ENCODE measurements at regions not wholly inside any gene's neighbourhood (a gene's known extent, or its start where the extent isn't known, plus 50 kb on each side); places are given as distances from the start of the nearest gene placed in this dataset.
"Not testable (repeated sequence)": the region's sequence is repeated elsewhere in the genome, so short reads cannot be mapped to it uniquely, and the experiment has no call there.

DNA sequence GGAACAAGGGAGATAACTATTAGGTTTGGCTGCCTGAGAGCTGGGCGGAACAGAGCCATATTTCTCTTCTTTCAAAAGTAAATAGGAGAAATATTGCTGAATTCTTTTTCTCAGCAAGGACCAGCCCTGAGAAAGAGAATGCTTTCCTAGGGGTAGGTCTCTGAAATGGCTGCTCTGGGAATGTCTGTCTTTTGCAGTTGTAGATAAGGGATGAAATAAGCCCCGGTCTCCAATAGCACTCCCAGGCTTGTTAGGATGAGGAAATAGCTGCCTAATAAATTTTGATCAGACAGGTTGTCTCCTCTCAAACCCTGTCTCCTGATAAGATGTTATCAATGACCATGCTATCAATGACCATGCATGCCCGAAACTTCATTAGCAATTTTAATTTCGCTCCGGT is 207.8 kb upstream of the KIT start:
- Histone ChIP-seq H3K4me3 (no peak overlapping the region), H3K4me1 (no peaks in the 10 kb centered on the region), H3K27ac (no peak overlapping the region), H3K27me3 (no peaks in the 10 kb centered on the region), H3K36me3 (no peaks in the 10 kb centered on the region), H3K9me3 (peaks cover 0 to 24% of the 10 kb centered on the region in 2 donors)
- ATAC-seq (no peak), DNase-seq (no peak)
- intact Hi-C loops (cut with DNase I), result no loop called here
- TF ChIP-seq, protein P1, sequence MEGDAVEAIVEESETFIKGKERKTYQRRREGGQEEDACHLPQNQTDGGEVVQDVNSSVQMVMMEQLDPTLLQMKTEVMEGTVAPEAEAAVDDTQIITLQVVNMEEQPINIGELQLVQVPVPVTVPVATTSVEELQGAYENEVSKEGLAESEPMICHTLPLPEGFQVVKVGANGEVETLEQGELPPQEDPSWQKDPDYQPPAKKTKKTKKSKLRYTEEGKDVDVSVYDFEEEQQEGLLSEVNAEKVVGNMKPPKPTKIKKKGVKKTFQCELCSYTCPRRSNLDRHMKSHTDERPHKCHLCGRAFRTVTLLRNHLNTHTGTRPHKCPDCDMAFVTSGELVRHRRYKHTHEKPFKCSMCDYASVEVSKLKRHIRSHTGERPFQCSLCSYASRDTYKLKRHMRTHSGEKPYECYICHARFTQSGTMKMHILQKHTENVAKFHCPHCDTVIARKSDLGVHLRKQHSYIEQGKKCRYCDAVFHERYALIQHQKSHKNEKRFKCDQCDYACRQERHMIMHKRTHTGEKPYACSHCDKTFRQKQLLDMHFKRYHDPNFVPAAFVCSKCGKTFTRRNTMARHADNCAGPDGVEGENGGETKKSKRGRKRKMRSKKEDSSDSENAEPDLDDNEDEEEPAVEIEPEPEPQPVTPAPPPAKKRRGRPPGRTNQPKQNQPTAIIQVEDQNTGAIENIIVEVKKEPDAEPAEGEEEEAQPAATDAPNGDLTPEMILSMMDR (IDR thresholded peaks at IDR 0.05), result no peak

DNA sequence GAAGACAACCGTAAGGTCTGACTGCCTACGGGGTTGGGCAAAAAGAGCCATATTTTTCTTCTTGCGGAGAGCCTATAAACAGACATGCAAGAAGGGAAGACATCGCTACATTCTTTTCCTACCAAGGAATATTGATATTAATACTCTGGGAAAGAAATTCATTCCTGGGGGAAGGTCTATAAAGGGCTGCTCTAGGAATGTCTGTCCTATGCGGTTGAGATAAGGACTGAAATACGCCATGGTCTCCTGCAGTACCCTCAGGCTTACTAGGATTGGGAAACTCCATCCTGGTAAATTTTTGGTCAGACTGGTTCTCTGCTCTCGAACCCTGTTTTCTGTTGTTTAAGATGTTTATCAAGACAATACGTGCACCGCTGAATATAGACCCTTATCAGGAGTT is 190.8 kb upstream of the KIT start:
- H3K36me3 ChIP-seq; H3K27ac ChIP-seq; H3K4me3 ChIP-seq; H3K27me3 ChIP-seq; H3K4me1 ChIP-seq; ATAC-seq; intact Hi-C loops (cut with DNase I); DNase-seq: not testable (repeated sequence)
- H3K9me3 ChIP-seq, result peaks cover 0 to 17% of the 10 kb centered on the region in 2 donors

DNA sequence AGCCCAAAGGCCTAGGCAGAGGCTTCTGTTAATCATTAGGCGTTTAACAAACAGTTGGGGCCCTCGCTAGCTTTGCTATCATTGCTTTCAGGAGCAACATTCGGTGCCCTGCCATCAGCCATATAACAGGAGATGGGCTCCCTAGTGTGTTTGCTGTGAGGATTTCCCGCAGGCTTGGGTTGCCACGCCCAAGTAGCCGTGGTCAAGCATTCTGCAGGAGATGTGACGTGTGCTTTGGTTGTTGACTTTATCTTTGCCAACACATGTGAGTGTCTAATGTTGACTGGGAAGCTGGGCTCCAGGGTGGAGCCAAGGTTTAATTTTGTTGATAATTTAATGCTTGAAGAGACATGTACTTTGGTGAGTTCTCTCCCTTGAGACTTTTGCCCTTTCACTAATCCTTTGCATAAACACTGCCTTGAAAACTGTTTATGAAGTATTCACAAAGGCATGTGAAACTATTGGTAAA is 184.6 kb upstream of the KIT start:
- intact Hi-C loops (cut with DNase I), result no loop called here
- H3K4me1 ChIP-seq, result no peaks in the 10 kb centered on the region
- TF ChIP-seq, protein P1 (IDR thresholded peaks at IDR 0.05), result no peak
- no peak overlapping the region for H3K27ac ChIP-seq
- no peaks in the 10 kb centered on the region for H3K36me3 ChIP-seq
- no peaks in the 10 kb centered on the region for H3K27me3 ChIP-seq
- DNase-seq, result no peak
- no peak for ATAC-seq
- no peak overlapping the region for H3K4me3 ChIP-seq
- peaks cover 0 to 1% of the 10 kb centered on the region in 2 donors for H3K9me3 ChIP-seq

DNA sequence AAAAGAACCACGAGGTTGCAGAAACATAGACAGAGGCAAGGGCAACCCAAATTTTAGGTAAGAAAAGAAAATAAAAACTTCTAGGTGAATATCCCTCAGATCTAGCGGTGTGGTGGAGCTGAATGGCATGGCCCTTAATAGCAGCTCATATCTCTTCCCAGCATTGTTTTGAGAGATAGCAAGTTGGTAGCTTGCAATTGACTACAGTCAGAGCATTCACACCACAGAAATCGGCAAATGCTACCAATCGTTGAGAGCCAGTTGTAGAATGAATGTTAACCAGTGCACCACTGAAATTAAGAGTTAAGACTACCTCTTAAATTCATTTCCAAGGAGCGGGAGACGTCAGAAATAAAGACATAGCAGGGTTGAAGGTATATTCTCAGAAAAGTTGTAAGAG is 184.0 kb upstream of the KIT start:
- ATAC-seq, result no peak

DNA sequence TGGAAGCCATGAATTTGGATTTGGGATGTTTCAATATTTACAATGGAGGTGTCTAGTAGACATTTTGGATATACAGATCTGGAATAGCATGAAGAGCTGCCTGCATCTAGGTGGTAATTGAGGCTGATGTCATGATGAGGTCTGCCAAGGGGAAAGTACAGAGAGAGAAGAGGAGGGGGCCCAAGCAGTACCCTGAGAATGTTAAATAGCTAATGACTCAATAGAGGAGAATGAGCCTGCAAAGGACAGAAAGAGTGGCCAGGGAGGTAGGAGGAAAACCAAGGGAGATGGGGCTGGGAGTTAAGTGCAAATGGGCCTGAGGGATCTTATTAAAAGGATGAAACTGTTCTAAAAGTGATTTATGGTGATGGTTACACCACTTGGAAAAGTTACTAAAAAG is 182.2 kb upstream of the KIT start:
- TF ChIP-seq, protein P1 (IDR thresholded peaks at IDR 0.05), result no peak
- H3K36me3 ChIP-seq, result no peaks in the 10 kb centered on the region
- intact Hi-C loops (cut with DNase I), result no loop called here
- ATAC-seq (no peak), DNase-seq (no peak)
- H3K27ac ChIP-seq, result no peak overlapping the region
- peaks cover 0 to 23% of the 10 kb centered on the region in 2 donors for H3K9me3 ChIP-seq
- no peak overlapping the region for H3K4me3 ChIP-seq
- H3K27me3 ChIP-seq, result no peaks in the 10 kb centered on the region
- no peaks in the 10 kb centered on the region for H3K4me1 ChIP-seq

More for the DNA sequence above, 184.0 kb upstream of the KIT start:
- no peak for DNase-seq
- Histone ChIP-seq H3K36me3 (no peaks in the 10 kb centered on the region), H3K4me1 (no peaks in the 10 kb centered on the region), H3K27me3 (no peaks in the 10 kb centered on the region), H3K9me3 (peaks cover 0 to 8% of the 10 kb centered on the region in 2 donors), H3K27ac (no peak overlapping the region), H3K4me3 (no peak overlapping the region)
- intact Hi-C loops (cut with DNase I), result no loop called here
- TF ChIP-seq, protein P1 (IDR thresholded peaks at IDR 0.05), result no peak

DNA sequence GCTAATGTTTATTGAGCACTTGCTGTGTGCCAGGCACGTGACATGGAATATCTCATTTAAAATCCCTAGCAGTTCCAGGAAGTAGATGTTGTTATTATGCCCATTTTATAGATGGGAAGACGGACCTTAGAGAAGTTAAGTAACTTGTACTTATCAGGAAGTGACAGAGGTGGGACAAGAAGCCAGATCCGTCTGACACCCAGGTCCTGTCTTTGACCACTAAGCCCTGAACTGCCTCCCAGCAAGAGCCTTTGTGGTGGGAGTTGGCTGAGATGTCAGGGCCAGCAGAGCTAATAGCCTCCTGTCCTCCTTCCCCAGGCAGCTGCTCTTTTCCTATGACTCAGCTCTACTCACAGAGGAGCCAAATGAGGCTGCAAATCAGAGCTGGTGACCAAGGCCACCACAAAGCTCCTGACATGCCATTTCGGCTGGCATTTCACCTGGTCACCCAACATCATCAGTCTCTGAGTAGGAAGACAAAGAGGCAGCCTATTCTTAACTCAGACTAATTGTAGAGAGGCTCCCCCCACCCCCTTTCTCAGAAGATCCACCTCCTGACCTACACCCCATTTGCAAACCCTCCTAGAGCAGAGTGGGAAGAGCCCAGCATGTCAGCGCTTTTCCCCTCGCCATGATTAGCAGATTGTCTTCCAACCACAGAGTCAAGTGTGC is 175.1 kb upstream of the KIT start:
- Histone ChIP-seq H3K9me3 (peaks cover 0 to 23% of the 10 kb centered on the region in 2 donors), H3K36me3 (no peaks in the 10 kb centered on the region), H3K27me3 (no peaks in the 10 kb centered on the region), H3K4me3 (no peak overlapping the region), H3K4me1 (no peaks in the 10 kb centered on the region), H3K27ac (no peak overlapping the region)
- DNase-seq (no peak), ATAC-seq (no peak)
- TF ChIP-seq, protein P1 (IDR thresholded peaks at IDR 0.05), result no peak
- intact Hi-C loops (cut with DNase I), result no loop called here

All from left lung (tissue), 4 donors.